Endothelial cell of umbilical vein (primary cell): ENCODE measurements at regions not wholly inside any gene's neighbourhood (a gene's known extent, or its start where the extent isn't known, plus 50 kb on each side); places are given as distances from the start of the nearest gene placed in this dataset.
"Not testable (repeated sequence)": the region's sequence is repeated elsewhere in the genome, so short reads cannot be mapped to it uniquely, and the experiment has no call there.

ENCODE experiments used
- CTCF ChIP-seq, 2 donors: IDR thresholded peaks; 1 replicate in 1 of 2; 2 replicates in 1 of 2; pipeline ENCODE4 v1.5.1; 2011; ENCODE audit warnings: low read length in 2 of 2, mild to moderate bottlenecking in 2 of 2, moderate library complexity in 2 of 2, control low read depth in 1 of 2, inconsistent platforms in 1 of 2, low read depth in 1 of 2; ENCODE audit not compliant: insufficient read depth in 1 of 2; ENCODE audit errors: extremely low read depth in 1 of 2
- EZH2 ChIP-seq: IDR thresholded peaks from 2 replicates; pipeline ENCODE4 v1.6.1; 2012; ENCODE audit warnings: borderline replicate concordance, low read depth, mild to moderate bottlenecking, moderate library complexity, low read length, inconsistent platforms; ENCODE audit not compliant: severe bottlenecking
- FOS ChIP-seq: IDR thresholded peaks from 2 replicates; pipeline ENCODE4 v1.6.1; 2011; ENCODE audit warnings: mild to moderate bottlenecking, low read length, moderate library complexity, borderline replicate concordance; ENCODE audit not compliant: insufficient read depth
- GATA2 ChIP-seq: IDR thresholded peaks from 2 replicates; pipeline ENCODE4 v1.7.0; 2011; ENCODE audit warnings: low read depth, mild to moderate bottlenecking, moderate library complexity, mixed read lengths, low read length; ENCODE audit not compliant: insufficient read length, insufficient read depth
- JUN ChIP-seq: IDR thresholded peaks from 2 replicates; pipeline ENCODE4 v1.6.1; 2011; ENCODE audit warnings: borderline replicate concordance, low read depth; ENCODE audit not compliant: insufficient read length, insufficient read depth
- MAX ChIP-seq: IDR thresholded peaks from 2 replicates; pipeline ENCODE4 v1.6.1; 2011; ENCODE audit not compliant: insufficient read depth, insufficient read length
- POLR2A ChIP-seq: IDR thresholded peaks from 2 replicates; pipeline ENCODE4 v1.6.1; 2012; ENCODE audit warnings: low read depth, mild to moderate bottlenecking, control low read depth, low read length
- POLR2AphosphoS5 ChIP-seq: IDR thresholded peaks from 2 replicates; pipeline ENCODE4 v1.6.1; 2012; ENCODE audit warnings: low read depth, mild to moderate bottlenecking, control low read depth, low read length, moderate library complexity; ENCODE audit not compliant: insufficient read depth

- TF ChIP-seq CTCF (IDR thresholded peaks at IDR 0.05; ENCODE audit: extremely low read depth in 1 of 2, insufficient read depth in 1 of 2, low read depth in 1 of 2, low read length in 2 of 2); EZH2; POLR2A; POLR2AphosphoS5; JUN; FOS; MAX; GATA2: not testable (repeated sequence)
Measured at GRCh38 chr9:39579000-39579399, 223.5 kb downstream of the SPATA31A1 start.
